HG03432 (cell line): ENCODE measurements at regions not wholly inside any gene's neighbourhood (a gene's known extent, or its start where the extent isn't known, plus 50 kb on each side); places are given as distances from the start of the nearest gene placed in this dataset.
"Not testable (repeated sequence)": the region's sequence is repeated elsewhere in the genome, so short reads cannot be mapped to it uniquely, and the experiment has no call there.

Experiments
- ATAC-seq: cut with Tn5 transposase; IDR thresholded peaks from one replicate; pipeline ENCODE4 v1.9.1; 2021; ENCODE audit warnings: mild to moderate bottlenecking, moderate library complexity; ENCODE audit not compliant: unreplicated experiment

- no peak for ATAC-seq
Observed at GRCh38 chr12:124654666-124655047, 87.2 kb upstream of the NCOR2 start.

- ATAC-seq, result no peak
Observed at GRCh38 chr12:124653169-124653931, 85.9 kb upstream of the NCOR2 start.

GRCh38 chr12:124652661-124653060 lies 85.2 kb upstream of the NCOR2 start:
- ATAC-seq, result no peak

DNA sequence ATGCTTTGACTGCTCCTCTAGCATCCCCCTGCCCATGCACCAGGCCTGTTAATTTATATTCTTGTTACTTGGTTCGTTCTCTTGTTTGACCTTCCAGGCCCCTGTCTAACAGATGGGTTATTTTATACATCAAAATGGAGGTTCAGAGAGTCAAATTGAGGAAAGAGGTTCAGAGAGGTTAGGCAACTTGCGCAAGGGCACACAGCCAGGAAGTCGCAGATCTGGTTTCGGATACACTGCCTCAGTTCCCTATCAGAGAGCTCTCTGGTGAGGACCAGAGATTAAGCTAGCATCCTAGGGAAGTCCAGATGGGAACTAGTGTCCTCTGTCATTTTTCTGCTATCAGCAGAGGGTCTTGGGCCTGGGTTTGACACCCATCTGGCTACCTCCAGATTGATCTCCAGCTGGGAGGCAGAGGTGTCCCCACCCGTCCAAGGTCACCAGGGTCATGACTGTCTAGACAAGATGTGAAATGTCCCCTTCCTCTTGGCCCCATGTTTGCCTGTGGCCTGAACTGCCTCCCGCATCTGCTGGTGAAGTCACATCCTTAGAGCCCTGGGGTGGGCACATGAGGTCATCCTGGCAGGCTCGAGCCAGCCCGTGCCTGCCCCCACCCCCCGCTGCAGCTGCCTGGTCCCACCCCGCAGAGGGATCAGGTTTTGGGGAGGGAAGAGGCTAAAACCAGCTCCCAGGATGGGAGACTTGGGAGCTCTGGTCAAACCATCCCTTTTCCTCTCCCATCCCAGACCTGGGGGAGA lies 84.3 kb upstream of the NCOR2 start:
- ATAC-seq, result no peak

GRCh38 chr12:124650912-124651311 lies 83.5 kb upstream of the NCOR2 start:
- no peak for ATAC-seq

DNA sequence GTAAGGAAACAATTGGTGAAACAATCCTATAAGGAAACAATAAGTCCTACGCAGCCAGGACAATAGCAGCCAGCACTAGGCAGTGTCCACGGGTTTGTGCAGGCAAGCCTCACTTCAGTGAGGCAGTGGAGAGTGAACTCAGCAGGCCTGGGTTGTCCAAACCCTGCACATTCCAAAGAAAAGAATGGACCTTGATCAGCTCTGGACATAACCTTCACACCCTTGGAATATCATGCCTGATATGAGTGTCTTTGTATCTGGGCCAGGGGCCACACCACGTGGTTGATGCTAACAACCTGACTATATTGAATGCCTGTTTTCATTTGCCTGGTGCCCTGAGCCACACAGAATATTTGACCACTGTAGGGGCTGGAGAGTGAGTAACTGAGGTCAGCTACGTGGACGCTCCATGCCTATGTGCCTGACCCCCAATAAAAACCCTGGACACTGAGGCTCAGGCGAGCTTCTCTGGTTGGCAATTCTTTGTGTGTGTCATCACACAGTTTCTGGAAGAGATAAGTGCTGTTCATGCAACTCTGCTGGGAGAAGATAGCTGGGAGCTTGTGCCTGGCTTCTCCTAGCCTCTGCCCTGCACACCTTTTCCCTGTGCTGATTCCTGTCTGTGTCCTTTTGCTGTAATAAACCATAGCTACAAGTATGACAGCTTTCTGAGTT lies 81.4 kb upstream of the NCOR2 start:
- ATAC-seq, result no peak

DNA sequence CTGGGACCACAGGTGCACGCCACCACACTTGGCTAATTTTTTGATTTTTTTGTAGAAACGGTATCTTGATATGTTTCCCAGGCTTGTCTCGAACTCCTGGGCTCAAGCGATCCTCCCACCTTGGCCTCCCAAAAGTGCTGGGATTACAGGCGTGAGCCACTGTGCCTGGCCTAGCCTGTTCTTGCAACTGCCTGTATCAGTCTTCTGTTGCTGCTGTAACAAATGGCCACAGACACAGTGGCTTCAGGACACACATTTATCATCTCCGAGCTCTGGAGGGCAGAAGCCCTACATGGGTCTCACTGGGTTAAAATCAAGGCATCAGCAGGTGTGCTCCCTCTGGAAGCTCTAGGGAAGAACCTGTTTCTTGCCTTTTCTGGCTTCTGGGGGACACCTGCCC lies 79.9 kb upstream of the NCOR2 start:
- no peak for ATAC-seq

GRCh38 chr12:124646385-124647230 lies 79.2 kb upstream of the NCOR2 start:
- no peak for ATAC-seq

GRCh38 chr12:124645530-124646244 lies 78.3 kb upstream of the NCOR2 start:
- ATAC-seq, result no peak

DNA sequence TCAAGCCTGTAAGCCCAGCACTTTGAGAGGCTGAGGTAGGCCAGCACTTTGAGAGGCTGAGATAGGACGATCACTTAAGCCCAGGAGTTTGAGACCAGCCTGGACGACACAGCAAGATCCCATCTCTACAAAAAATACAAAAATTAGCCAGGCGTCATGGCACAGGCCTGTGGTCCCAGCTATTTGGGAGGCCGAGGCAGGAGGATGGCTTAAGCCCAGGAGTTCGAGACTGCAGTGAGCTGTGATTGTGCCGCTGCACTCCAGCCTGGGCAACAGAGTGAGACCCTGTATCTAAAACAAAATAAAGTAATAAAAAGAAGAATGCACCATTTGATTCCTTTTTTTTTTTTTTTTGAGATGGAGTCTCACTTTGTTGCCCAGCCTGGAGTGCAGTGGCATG lies 76.4 kb upstream of the NCOR2 start:
- ATAC-seq, result not testable (repeated sequence)

- ATAC-seq, result no peak
Observed at GRCh38 chr12:124642105-124642504, 74.7 kb upstream of the NCOR2 start.

DNA sequence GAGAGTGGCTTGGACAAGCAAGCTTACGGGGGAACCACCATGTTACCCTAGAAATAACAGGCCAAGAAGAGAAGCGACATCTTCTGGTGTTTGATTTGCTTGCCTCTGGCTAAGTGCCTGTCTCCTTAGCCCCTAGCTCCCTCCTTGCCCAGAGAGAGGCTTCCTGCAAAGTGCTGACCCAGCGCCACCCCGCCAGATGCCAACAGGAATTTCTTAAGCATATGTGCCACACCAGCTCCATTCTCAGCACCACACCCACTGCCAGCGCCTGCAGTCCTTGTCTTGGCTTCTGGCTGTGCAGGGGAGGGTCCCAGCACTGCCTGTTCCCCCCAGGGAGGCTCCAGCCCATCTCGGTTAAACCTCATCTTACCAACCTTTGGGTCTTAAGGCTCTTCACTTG lies 74.2 kb upstream of the NCOR2 start:
- no peak for ATAC-seq

- ATAC-seq, result no peak
Observed at GRCh38 chr12:124640056-124640455, 72.6 kb upstream of the NCOR2 start.

- ATAC-seq, result no peak
Observed at GRCh38 chr12:124639122-124639806, 71.9 kb upstream of the NCOR2 start.

DNA sequence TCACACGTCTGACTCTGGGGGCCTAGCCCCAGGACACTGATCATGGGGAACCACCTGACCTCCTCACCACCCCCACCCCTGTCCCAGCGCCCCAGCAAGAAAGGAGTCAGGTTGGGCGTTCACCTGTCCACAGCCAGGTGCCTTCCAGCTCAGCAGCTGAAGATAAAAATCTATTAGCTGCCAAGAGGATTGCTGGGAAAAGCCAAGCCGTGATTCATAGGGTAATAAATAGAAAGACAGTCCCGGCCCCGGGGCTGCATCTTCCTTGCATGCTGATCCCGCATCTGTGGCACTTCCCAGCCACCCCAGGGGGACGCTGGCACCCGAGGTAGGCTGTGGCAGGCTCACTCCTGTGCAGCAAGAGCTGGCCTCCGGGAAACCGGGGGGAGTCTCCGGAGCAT lies 70.2 kb upstream of the NCOR2 start:
- ATAC-seq, result no peak

DNA sequence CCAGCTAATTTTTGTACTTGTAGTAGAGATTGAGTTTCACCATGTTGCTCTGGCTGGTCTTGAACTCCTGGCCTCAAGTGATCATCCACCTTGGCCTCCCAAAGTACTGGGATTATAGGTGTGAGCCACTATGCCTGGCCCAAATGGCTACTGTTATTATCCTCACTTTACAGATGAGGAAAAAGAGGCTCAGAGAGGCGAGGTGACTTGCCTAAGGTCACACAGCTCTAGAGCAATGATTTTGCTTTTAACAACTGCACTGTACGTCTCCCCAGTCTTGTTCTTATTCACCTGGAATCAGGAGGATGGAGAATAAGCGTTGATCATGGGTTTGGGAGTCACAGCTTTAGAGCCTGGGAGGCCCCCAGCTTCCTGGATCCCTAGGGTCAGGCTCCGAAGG lies 69.8 kb upstream of the NCOR2 start:
- ATAC-seq, result no peak

- ATAC-seq, result no peak
Observed at GRCh38 chr12:124636138-124636978, 68.9 kb upstream of the NCOR2 start.

GRCh38 chr12:124635316-124635715 lies 67.9 kb upstream of the NCOR2 start:
- ATAC-seq, result no peak
